ENCODE measurements at regions not wholly inside any gene's neighbourhood (a gene's known extent, or its start where the extent isn't known, plus 50 kb on each side); places are given as distances from the start of the nearest gene placed in this dataset.

DNA sequence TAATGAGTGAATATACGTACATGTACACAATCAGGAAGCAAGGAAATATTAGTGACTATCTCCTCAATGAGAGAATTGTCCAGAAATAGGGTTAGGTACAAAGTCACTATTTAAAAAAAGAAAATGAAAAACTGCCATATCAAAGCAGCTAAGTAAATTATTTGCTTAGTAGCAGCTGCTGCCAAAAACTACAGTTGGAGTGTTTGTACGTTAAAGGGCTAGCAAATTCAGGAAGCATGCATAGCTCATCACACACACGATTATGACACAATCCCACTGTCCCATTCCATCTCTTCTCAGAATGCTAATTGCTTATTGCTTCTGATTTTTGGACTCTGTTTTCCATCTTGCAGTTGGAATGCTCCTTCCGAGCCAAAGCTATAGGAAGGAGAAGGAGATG is 2012.5 kb upstream of the LRRTM1 start:
- no peak for ATAC-seq
- no peak for DNase-seq

- DNase-seq (no peak), ATAC-seq (no peak)
Measured at GRCh38 chr2:82316586-82316985, 2012.0 kb upstream of the LRRTM1 start.

- no peak for ATAC-seq
- DNase-seq, result no peak
Measured at GRCh38 chr2:82314836-82315472, 2010.4 kb upstream of the LRRTM1 start.

DNA sequence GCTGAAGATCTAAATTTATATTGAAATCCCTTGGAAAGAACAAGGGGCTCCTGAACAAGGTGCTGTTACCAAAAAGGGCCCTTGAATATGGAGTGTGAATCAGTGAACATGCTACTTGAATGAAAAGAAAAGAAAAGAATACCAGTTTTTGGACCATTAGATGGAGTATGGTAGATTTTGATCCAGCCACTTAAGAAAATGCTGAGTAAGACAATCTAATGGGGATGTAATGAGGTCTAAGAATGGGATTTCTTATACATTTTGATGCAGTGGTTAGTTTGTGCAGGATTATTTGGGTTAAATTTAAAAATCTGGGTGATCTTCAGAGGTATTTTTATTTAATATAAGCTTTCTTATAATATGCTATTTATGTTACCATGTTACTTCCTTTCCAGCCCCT is 2003.0 kb upstream of the LRRTM1 start:
- DNase-seq, result no peak
- no peak for ATAC-seq

DNA sequence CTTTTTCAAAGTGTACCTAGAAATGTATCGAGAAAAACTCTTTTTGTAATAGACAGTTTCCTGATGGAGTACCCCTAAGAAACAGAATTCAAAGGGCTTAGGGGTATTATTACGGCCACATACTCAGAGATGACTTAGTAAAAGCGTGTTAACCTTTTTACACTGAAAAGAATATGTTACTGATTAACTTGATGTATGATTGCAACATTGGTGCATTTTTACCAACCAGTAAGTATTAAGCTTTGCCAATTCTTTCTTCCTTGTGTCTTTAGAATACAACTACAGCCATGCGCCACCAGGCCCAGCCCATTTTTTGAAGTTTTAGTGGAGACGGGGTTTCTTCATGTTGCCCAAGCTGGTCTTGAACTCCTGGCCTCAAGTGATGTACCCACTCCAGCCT is 1997.0 kb upstream of the LRRTM1 start:
- DNase-seq, result no peak
- no peak for ATAC-seq

DNA sequence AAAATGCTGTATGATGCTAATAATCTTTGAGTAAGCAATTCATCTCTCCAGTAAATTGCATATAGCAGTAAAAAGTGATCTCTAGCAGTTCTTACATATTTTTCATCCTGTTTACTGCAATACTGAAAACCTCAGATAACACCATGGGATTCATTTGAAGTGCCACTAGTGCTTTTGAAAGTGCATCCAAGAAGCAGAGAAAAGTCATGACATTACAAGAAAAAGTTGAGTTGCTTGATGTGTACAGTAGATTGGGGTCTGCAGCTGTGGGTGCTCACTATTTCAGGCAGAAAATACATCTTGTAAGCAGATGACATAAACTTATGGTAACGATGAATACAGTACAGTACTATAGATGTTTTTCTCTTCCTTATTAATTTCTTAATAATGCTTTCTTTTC is 1984.9 kb upstream of the LRRTM1 start:
- ATAC-seq (no peak), DNase-seq (no peak)

- DNase-seq (no peak), ATAC-seq (no peak)
Measured at GRCh38 chr2:82283075-82283474, 1978.5 kb upstream of the LRRTM1 start.

DNA sequence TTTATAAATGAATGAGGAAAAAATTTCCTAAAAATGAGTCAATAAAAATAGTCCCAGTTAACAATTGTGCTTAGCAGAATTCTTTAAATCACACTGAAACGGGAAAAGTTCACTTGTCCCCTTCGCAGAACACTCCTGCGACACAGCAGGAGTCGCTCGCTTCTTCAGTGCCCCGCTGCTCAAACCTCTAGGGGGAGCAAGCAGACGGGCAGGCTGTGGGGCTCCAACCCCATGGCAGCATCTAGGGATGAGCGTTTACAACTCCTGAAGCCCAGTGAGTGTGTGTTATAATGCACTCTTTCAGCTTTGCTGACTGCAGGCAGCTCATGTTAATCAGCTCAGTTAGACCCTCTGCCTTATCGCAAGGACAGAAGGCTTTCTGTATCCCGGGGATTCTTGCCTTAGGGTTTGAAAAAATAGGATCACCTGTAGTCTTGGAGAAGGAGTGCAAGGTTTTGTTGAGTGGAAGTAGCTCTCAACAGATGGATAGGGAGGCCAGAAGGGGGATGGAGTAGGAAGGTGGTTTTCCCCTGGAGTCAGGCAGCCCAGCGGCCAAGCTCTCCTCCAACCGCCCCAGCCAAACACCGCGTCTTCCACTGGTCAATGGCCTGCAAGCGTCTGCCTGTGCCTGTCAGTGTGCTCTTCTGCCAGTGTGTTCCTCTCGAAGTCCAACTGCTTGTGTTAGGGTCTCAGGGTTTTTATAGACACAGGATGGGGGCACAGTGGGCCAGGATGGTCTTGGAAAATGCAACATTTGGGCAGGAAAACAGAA is 1977.7 kb upstream of the LRRTM1 start:
- ATAC-seq (no peak), DNase-seq (no peak)

DNA sequence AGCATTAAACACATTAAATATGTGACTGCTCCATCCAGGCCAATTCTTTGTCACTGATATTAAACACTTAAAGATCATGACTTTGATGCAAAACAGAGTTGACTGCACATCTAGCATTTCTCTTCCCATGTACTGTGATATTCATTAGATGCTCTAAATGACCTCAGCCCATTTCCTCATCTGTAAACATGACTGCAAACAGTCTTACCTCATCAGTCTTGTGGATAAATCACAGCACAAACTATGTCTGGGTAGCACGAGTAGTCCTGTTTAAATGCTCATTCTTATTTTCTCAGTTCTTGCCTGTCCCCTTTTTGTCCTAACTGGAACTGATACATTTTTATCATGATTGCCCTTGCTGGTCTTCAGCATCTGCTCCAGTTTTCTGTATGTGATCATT is 1974.8 kb upstream of the LRRTM1 start:
- ATAC-seq (no peak), DNase-seq (no peak)

- DNase-seq (no peak), ATAC-seq (no peak)
Measured at GRCh38 chr2:82278416-82278815, 1973.9 kb upstream of the LRRTM1 start.

- DNase-seq, result no peak
- no peak for ATAC-seq
Measured at GRCh38 chr2:82275599-82275998, 1971.0 kb upstream of the LRRTM1 start.

- DNase-seq (no peak), ATAC-seq (no peak)
Measured at GRCh38 chr2:82268446-82268845, 1963.9 kb upstream of the LRRTM1 start.

DNA sequence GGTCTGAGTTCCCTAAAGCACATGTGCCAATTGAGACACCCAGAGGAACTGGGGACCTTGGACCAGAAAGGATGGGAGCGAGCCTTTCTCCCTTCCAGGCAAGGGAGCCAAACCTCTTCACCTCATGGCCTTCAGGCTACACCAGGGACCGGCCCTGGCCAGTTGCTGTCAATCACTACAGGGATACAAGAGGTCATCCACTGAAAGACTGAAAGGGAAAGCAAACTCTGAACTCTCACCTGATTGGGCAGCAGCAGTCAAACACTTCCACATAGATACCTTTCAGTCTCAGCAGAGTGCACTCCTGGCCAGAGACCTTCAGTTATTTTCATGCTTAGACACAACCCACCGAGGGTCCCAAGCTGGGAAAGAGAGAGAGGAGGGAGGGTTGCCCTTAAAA is 1956.0 kb upstream of the LRRTM1 start:
- DNase-seq, result no peak
- ATAC-seq, result no peak

DNA sequence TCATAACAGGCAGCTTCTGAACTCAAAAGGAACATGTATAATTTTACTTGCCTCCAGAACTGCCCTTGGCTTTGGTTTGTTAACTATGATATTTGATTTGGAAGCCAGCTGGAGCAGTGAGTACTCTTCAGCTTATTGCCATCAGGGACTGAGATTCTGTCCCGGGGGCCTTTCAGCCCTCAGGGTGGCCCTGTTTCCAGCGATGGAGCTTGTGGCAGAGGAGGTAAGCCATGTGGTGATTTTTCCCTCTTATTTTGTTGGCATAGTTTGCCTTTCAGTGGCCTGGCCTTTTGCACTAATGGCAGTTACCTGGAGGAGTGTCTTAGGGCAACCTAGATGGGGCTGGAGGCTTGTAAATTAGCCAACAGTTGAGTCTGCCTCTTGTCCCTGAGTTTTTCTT is 1955.0 kb upstream of the LRRTM1 start:
- no peak for ATAC-seq
- DNase-seq, result no peak

DNA sequence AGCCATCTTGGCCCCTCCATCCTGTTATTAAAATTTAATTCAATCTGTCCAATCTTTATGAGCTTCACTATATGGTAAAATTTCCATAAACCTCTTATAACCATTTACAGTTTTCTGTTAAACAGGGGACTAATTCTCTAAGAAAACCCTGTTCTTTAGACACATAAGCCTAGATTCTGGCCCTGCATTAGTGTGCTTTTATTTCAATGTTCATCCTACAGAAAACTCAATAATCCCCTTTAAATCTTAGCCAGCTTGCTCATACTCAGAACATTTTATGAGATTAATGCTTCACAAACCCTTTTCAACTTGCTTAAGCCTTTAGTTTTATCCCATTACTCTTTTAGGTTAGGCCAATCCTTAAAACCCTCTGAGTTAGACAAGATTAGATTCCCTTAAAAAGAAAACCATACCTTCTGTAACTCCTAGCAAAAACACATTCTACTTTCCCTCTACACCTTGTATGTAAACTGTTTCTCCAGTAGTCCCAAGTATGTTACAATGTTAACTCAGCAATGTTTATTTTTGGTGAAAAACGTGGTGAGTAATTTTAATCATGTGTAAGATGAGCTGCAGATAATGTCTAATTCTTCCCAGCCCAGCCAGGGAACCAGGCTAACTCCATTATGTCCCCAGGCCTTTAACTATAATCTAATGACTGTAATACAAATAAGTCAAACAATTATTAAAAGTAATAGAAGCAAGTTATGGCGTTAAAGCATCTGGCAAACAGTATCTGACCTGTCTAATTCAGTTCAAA is 1953.4 kb upstream of the LRRTM1 start:
- DNase-seq (no peak), ATAC-seq (no peak)

DNA sequence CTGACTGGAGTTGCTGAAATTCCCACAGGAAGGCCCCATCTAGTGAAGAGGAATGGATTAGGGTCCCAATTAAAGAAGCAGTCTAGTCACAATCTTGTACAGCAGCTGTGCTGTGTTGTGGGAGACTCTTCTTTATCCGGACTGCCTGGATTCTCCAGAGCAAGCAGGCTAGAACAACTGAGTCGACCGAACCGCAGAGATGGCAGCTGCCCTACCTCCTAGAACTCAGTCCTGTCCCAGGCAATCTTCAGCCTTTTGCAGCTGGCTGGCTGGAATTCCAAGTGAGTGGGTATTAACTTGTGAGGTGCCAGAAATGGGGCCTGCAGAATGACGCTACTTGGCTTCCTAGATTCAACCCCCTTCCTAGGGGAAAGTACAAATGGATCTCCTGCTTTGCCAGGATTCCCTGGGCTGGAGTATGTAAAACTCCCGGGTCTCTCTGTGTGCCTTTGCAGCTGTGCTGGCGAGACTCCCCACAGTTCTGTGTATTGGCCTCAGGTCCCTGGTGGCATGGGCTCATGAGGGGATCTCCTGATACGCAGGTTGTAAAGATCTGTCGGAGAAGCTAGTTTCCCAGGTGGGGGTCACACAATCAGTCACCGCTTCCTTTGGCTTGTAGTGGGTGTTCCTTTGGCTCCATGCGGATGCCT is 1952.6 kb upstream of the LRRTM1 start:
- DNase-seq (no peak), ATAC-seq (no peak)

- no peak for ATAC-seq
- DNase-seq, result no peak
Measured at GRCh38 chr2:82256288-82256687, 1951.7 kb upstream of the LRRTM1 start.

- ATAC-seq, result no peak
- DNase-seq, result no peak
Measured at GRCh38 chr2:82254728-82255127, 1950.2 kb upstream of the LRRTM1 start.

DNA sequence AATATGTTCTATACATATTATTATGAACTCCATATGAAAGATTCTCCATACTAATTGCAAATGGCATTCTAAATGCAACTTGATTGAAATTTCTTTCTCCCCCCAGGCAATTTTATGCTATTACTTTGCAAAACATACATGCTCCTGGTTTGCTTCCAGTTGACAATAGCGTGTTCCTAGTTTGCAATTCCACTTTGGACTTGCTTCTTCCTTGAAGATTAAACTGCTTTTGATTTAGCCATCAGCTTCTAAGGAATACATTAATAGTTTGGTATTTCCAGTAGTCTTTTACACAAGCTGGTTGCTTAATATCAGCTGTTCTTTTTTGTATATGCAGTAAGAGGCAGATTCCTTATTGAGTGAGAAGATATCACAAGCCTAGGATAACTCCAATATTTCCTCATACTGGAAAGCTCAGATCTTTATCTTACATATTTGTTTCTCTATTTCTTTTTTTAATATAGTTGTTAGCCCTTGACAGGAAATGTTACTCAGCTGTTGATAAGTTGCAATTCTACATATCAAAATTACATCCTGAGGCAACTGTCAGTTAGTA is 1941.7 kb upstream of the LRRTM1 start:
- DNase-seq (no peak), ATAC-seq (no peak)

DNA sequence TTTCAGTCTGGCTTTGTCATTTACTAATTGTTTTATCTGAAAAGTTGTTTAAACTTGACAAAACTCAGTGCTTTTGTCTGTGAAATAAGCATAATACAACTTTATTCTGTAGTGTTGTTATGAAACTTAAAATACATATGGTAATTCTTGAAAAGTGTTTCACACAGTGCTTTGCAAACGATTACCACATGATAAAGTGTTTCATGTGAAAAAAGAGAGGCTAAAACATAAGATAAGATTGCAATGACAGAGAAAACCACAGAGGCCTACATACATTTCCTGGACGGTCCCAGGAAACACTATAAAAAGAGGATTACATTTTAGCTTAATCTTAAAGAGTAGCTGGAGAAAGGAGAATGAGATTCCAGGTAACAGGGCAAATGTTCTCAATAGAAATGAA is 1934.6 kb upstream of the LRRTM1 start:
- no peak for ATAC-seq

GRCh38 chr2:82237994-82238662 is 1933.6 kb upstream of the LRRTM1 start:
- DNase-seq (no peak), ATAC-seq (no peak)

More for the DNA sequence above, 1934.6 kb upstream of the LRRTM1 start:
- DNase-seq, result no peak

DNA sequence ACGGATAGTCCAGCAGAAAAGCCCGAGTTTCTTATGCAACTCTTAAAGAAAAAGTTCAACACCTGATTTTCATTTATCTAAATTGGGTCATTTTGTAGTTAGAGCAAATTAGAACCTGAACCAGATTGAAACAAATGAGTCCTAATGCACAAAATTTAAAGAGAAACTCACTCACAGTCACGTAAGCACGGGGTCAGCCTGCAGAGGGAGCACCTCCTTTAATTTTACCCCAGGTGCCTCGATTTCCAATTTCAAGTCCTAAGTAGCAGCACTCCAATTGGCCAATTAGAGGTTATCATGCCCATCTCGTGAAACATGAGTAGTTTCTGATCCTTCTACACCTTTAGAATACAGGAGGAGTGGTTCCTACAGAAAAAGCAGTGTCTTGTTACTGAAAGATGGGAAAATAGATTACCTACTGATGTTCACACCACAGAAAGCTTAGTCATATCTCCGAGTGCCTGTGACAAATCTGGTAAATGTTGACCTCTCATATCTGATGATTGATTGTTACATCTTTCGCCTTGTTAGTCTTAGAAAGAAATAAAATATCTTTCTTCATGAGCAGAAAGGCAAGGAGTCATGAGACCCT is 1929.8 kb upstream of the LRRTM1 start:
- ATAC-seq (no peak), DNase-seq (no peak)

All from stimulated activated naive CD8-positive, alpha-beta T cell treated with anti-CD3 and anti-CD28 coated beads, Interleukin-15, Interleukin-2, amounts not matched to agents 100 U/mL and 50 U/mL, for 24 hours (primary cell).